ENCODE measurements at regions not wholly inside any gene's neighbourhood (a gene's known extent, or its start where the extent isn't known, plus 50 kb on each side); places are given as distances from the start of the nearest gene placed in this dataset.

DNA sequence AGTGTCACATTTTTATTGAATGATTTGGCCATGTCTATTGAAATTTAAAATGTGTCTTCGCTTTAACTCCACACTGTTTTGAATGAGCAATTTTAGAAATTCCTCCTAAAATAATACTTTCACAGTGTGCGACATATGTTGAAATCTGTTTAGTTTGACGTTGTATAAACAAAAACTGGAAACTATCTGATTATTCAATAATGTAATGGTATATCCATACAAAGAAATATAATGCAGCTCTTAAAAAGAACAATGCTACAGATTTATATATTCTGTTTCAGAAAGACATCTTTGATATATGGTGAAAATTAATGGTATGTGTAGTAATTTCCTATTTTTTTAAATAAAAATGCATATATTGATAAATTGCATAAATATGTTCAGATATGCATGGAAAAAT is 268.7 kb upstream of the SORL1-AS1 start (continued):
- TF ChIP-seq, protein P1, sequence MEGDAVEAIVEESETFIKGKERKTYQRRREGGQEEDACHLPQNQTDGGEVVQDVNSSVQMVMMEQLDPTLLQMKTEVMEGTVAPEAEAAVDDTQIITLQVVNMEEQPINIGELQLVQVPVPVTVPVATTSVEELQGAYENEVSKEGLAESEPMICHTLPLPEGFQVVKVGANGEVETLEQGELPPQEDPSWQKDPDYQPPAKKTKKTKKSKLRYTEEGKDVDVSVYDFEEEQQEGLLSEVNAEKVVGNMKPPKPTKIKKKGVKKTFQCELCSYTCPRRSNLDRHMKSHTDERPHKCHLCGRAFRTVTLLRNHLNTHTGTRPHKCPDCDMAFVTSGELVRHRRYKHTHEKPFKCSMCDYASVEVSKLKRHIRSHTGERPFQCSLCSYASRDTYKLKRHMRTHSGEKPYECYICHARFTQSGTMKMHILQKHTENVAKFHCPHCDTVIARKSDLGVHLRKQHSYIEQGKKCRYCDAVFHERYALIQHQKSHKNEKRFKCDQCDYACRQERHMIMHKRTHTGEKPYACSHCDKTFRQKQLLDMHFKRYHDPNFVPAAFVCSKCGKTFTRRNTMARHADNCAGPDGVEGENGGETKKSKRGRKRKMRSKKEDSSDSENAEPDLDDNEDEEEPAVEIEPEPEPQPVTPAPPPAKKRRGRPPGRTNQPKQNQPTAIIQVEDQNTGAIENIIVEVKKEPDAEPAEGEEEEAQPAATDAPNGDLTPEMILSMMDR (IDR thresholded peaks at IDR 0.05 in 2 of 3, conservative IDR thresholded peaks at IDR 0.05 in 1 of 3; ENCODE audit: borderline replicate concordance in 1 of 3, insufficient read depth in 1 of 3, low read depth in 2 of 3, low read length in 2 of 3), result no peak
- TF ChIP-seq CEBPB (IDR thresholded peaks at IDR 0.05; ENCODE audit: low read depth) (no peak), SIN3A (IDR thresholded peaks at IDR 0.05; ENCODE audit: low read depth) (no peak), TCF7L2 (IDR thresholded peaks at IDR 0.05; ENCODE audit: borderline replicate concordance, extremely low read depth, insufficient read depth, insufficient read length) (no peak), YY1 (IDR thresholded peaks at IDR 0.05; ENCODE audit: extremely low read depth, insufficient replicate concordance, low read depth, low read length) (no peak)

- no peaks in the 10 kb centered on the region for H3K79me2 ChIP-seq (ENCODE audit: insufficient read depth, low read length)
- H3K9me3 ChIP-seq (ENCODE audit: control insufficient read depth in 1 of 2, insufficient read depth in 1 of 2, low read depth in 1 of 2, low read length in 2 of 2), result no peaks in the 10 kb centered on the region
- no TSS peak for BruUV-seq (replicated peaks)
- TF ChIP-seq EZH2phosphoT487 (IDR thresholded peaks at IDR 0.05; ENCODE audit: borderline replicate concordance) (no peak), TCF7L2 (IDR thresholded peaks at IDR 0.05; ENCODE audit: borderline replicate concordance, extremely low read depth, insufficient read depth, insufficient read length) (no peak), POLR2AphosphoS5 (IDR thresholded peaks at IDR 0.05; ENCODE audit: low read depth, low read length) (no peak), ZFX (IDR thresholded peaks at IDR 0.05) (no peak), CEBPB (IDR thresholded peaks at IDR 0.05; ENCODE audit: low read depth) (no peak), ZNF274 (IDR thresholded peaks at IDR 0.05; ENCODE audit: low read depth, low read length) (no peak), ATF3 (IDR thresholded peaks at IDR 0.05) (no peak), EZH2 (IDR thresholded peaks at IDR 0.05) (no peak), SP1 (IDR thresholded peaks at IDR 0.05; ENCODE audit: low read depth) (no peak), YY1 (IDR thresholded peaks at IDR 0.05; ENCODE audit: extremely low read depth, insufficient replicate concordance, low read depth, low read length) (no peak)
- TF ChIP-seq, protein P2, sequence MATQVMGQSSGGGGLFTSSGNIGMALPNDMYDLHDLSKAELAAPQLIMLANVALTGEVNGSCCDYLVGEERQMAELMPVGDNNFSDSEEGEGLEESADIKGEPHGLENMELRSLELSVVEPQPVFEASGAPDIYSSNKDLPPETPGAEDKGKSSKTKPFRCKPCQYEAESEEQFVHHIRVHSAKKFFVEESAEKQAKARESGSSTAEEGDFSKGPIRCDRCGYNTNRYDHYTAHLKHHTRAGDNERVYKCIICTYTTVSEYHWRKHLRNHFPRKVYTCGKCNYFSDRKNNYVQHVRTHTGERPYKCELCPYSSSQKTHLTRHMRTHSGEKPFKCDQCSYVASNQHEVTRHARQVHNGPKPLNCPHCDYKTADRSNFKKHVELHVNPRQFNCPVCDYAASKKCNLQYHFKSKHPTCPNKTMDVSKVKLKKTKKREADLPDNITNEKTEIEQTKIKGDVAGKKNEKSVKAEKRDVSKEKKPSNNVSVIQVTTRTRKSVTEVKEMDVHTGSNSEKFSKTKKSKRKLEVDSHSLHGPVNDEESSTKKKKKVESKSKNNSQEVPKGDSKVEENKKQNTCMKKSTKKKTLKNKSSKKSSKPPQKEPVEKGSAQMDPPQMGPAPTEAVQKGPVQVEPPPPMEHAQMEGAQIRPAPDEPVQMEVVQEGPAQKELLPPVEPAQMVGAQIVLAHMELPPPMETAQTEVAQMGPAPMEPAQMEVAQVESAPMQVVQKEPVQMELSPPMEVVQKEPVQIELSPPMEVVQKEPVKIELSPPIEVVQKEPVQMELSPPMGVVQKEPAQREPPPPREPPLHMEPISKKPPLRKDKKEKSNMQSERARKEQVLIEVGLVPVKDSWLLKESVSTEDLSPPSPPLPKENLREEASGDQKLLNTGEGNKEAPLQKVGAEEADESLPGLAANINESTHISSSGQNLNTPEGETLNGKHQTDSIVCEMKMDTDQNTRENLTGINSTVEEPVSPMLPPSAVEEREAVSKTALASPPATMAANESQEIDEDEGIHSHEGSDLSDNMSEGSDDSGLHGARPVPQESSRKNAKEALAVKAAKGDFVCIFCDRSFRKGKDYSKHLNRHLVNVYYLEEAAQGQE (IDR thresholded peaks at IDR 0.05; ENCODE audit: low read depth), result no peak
- TF ChIP-seq, protein P3, sequence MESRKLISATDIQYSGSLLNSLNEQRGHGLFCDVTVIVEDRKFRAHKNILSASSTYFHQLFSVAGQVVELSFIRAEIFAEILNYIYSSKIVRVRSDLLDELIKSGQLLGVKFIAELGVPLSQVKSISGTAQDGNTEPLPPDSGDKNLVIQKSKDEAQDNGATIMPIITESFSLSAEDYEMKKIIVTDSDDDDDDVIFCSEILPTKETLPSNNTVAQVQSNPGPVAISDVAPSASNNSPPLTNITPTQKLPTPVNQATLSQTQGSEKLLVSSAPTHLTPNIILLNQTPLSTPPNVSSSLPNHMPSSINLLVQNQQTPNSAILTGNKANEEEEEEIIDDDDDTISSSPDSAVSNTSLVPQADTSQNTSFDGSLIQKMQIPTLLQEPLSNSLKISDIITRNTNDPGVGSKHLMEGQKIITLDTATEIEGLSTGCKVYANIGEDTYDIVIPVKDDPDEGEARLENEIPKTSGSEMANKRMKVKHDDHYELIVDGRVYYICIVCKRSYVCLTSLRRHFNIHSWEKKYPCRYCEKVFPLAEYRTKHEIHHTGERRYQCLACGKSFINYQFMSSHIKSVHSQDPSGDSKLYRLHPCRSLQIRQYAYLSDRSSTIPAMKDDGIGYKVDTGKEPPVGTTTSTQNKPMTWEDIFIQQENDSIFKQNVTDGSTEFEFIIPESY (IDR thresholded peaks at IDR 0.05; ENCODE audit: extremely low read depth, insufficient replicate concordance, low read length), result no peak
- H3K27me3 ChIP-seq (ENCODE audit: insufficient read depth, low read length), result no peaks in the 10 kb centered on the region
- no peaks in the 10 kb centered on the region for H4K20me1 ChIP-seq (ENCODE audit: insufficient read depth)
- CTCF ChIA-PET, result no interaction called here
- DNase-seq (ENCODE audit: low read depth, low spot score), result no peak
- RAD21 ChIA-PET (ENCODE audit: low non-redundant PET in 1 of 2, low total read pairs in 2 of 2, uncharacterized antibody in 2 of 2, unreplicated experiment in 2 of 2), result no interaction called here
- ATAC-seq, result no peak
- intact Hi-C loops (cut with micrococcal nuclease), result no loop called here
- no peaks in the 10 kb centered on the region for H3K36me3 ChIP-seq (ENCODE audit: control insufficient read depth in 1 of 2, insufficient read depth in 2 of 2, low read length in 2 of 2)
- H3K27ac ChIP-seq (ENCODE audit: low read depth, low read length), result no peak overlapping the region
- H3K4me3 ChIP-seq (replicated peaks in 1 of 2; ENCODE audit: low read depth in 1 of 2, low read length in 2 of 2), result no peak overlapping the region
- POLR2A ChIA-PET, result no interaction called here
- no peaks in the 10 kb centered on the region; the same call in 1 of the 2 replicates for H3K9me2 ChIP-seq (ENCODE audit: insufficient read depth)
- no peak overlapping the region for H3K4me2 ChIP-seq (ENCODE audit: low read length)
- H3K9ac ChIP-seq (ENCODE audit: low read length), result no peak overlapping the region
- peaks cover 0 to 4% of the 10 kb centered on the region in 2 experiments; a peak in 1 of 4 replicates for H3K4me1 ChIP-seq (ENCODE audit: control insufficient read depth in 1 of 2, insufficient read depth in 2 of 2, low read length in 2 of 2)
- no peak overlapping the region for H2AFZ ChIP-seq (ENCODE audit: low read depth, low read length, poor library complexity, severe bottlenecking)
Measured at GRCh38 chr11:121717296-121717695, 264.5 kb upstream of the SORL1-AS1 start.

All from HCT116 (cell line).